RWPE1 (cell line): ENCODE measurements at regions not wholly inside any gene's neighbourhood (a gene's known extent, or its start where the extent isn't known, plus 50 kb on each side); places are given as distances from the start of the nearest gene placed in this dataset.

Experiments
- CTCF ChIA-PET: fragments of 350-600 bp; sonication (Branson Sonifier 250); formaldehyde crosslinking; extraction: SDS; loops from one replicate; lab custom pipeline; 2021; lab: Yijun Ruan, JAX
- POLR2A ChIA-PET: fragments of 400-600 bp; formaldehyde crosslinking; extraction: SDS; loops from one replicate; lab custom pipeline; 2020; ENCODE audit warnings: antibody characterized with exemption; ENCODE audit not compliant: low non-redundant PET; lab: Yijun Ruan, JAX
- DNase-seq: peaks from one replicate; pipeline ENCODE4 v3.0.0; 2012; ENCODE audit warnings: low spot score
- H3K27ac ChIP-seq: fragments of 450-650 bp; 2 replicates; pipeline ENCODE4 v1.5.1; 2017
- TF ChIP-seq, protein P1 (sequence below): fragments of 450-650 bp; conservative IDR thresholded peaks from 2 replicates; pipeline ENCODE4 v1.5.1; 2017; ENCODE audit warnings: low read depth, mild to moderate bottlenecking

DNA sequence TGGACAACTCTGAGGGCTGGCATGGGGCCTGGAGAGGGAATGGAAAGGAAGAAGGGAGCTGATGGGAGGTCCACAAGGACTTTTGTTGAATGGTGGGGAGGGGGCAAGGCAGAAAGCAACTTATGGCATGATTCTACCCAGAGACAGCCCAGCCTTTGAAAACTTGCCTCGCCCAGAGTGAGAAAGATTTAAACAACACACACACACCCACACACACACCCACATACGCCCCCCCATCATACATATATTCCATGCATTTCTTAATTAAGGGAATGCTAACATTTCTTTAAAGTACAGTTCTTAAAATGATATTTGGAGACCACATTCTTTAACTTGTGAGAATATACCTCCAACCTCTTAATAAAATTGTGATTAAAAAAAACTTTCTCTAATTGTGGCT is 115.4 kb upstream of the F3 start:
- ChIA-PET CTCF (no interaction called here), POLR2A (no interaction called here)
- DNase-seq = no peak
- no peak overlapping the region for H3K27ac ChIP-seq
- TF ChIP-seq, protein P1, sequence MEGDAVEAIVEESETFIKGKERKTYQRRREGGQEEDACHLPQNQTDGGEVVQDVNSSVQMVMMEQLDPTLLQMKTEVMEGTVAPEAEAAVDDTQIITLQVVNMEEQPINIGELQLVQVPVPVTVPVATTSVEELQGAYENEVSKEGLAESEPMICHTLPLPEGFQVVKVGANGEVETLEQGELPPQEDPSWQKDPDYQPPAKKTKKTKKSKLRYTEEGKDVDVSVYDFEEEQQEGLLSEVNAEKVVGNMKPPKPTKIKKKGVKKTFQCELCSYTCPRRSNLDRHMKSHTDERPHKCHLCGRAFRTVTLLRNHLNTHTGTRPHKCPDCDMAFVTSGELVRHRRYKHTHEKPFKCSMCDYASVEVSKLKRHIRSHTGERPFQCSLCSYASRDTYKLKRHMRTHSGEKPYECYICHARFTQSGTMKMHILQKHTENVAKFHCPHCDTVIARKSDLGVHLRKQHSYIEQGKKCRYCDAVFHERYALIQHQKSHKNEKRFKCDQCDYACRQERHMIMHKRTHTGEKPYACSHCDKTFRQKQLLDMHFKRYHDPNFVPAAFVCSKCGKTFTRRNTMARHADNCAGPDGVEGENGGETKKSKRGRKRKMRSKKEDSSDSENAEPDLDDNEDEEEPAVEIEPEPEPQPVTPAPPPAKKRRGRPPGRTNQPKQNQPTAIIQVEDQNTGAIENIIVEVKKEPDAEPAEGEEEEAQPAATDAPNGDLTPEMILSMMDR = no peak

DNA sequence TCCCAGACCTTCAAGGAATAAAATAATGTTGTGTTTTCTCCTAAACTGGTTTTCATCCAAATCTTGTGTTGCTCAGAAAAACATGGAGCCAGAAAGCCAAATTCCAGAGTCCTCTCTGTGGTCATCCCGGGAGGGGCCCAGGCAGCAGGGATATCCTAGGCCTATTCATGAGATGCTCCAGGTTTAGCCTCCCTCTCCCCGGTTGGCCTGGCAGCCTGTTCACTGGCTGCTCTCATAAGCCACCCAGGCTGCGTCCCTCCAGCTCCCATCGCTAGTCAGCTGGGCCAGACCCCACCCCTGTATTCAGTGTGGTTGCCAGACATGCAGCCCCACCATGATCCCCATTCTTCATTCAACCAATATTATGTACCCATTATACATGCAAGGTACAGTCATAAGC is 113.4 kb upstream of the F3 start:
- POLR2A ChIA-PET = no interaction called here
- no peak overlapping the region for H3K27ac ChIP-seq
- no peak for DNase-seq
- CTCF ChIA-PET = no interaction called here
- TF ChIP-seq, protein P1 = no peak

DNA sequence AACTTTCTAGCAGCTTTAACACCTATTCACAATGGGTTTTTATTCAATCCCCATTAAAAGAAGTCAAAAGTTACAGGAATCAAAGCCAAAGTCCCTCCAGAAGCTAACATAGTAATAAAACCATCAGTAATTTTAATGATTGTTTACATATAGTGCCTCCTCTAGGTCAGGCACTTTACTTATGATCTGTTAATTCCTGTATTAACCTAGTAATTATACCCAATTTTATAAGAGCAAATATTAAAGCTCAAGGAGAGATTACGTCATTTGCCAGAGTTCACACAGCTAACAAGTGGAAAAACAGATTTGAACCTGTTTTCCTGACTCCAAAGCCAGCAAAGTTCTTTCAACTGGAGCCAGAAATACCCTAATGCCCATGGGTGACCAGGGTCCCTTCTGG is 112.9 kb upstream of the F3 start:
- TF ChIP-seq, protein P1 = no peak
- POLR2A ChIA-PET = no interaction called here
- CTCF ChIA-PET = no interaction called here
- DNase-seq = no peak
- no peak overlapping the region for H3K27ac ChIP-seq

DNA sequence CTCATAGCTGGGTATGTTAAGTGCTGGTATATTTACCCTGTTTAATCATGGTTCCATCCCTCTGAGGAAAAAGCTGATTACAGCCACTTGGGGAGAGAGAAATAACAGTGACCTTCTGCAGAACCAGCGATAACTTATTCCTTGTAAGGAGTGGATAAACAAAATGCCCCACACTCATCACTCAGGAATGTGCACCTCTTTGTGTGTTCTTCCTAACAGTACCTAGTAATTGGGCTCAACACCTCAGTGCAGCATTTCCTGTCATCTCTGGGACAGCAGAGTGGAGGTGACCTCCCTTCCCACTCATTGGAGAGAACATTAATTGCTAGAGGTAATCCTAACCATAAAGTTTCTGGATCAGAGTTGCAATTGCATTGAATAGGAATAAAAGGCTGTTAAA is 112.5 kb upstream of the F3 start:
- TF ChIP-seq, protein P1 = no peak
- H3K27ac ChIP-seq = peak overlapping the region; percentile 50
- ChIA-PET CTCF (interaction anchor here (0.8 kb wide), 1 partner anchor 19 kb away, joined by 3 read pairs; no protein-coding TSS in a partner anchor), POLR2A (no interaction called here)
- DNase-seq = peak; percentile 68

DNA sequence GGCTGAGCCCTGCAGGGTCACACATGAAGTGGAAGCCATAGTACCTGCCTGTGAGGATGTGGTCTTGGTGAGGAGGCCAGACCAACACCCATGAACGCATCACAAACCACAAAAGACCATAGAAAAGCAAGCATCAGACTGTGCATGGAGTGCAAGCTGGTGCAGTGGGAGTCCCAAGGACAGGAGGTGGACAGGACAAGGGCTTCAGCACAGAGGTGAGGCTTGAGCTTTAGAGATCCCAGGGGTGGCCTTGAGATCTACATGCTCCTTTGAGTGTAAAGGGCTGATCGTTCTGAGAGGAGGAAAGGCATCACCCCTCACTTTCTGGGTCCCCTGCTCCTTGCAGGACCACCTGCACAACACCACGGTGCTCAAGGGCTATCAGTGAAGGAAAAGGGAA is 111.9 kb upstream of the F3 start:
- TF ChIP-seq, protein P1 = no peak
- no peak for DNase-seq
- ChIA-PET CTCF (interaction anchor here (0.8 kb wide), 1 partner anchor 19 kb away, joined by 3 read pairs; no protein-coding TSS in a partner anchor), POLR2A (no interaction called here)
- H3K27ac ChIP-seq = peak overlapping the region; percentile 50

DNA sequence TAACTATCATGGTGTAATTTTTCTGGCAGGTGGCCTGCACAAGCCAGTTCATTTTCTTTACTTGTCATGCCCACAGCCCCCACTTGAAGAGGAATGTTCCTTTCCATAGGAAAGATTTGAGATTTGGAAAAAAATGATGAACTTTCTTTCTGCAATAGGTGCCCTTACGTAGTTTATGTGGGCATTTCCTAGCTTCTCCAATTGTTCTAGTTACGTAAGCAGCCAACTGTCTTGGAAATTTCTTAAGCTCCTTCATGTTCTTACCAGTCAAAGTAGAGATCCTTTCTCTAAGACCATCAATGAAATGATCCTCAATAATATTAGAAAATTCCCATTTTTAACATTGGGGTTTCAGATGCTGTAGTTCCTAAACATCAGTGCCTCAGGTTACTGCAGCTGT is 109.5 kb upstream of the F3 start:
- CTCF ChIA-PET = no interaction called here
- no peak overlapping the region for H3K27ac ChIP-seq
- POLR2A ChIA-PET = no interaction called here
- no peak for DNase-seq
- TF ChIP-seq, protein P1 = no peak

DNA sequence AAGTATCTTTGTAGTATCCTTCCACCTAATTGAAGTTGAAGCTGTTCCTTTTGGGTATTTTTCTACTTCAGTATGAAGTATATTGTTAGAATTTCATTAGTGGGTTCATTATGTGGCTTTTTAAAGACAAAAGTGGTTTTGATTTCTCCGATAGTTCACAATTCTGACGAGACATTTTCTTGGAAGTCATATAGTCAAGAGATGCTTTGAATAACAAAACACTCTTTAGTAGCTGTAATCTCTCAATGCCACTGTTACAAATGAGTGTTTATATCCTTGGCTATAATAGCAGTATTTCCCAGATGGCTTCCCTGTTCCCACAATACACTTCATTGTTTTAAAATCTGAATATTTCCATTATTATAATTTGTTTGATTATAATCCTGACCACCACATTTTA is 108.7 kb upstream of the F3 start:
- CTCF ChIA-PET = no interaction called here
- TF ChIP-seq, protein P1 = no peak
- POLR2A ChIA-PET = no interaction called here
- DNase-seq = no peak
- H3K27ac ChIP-seq = no peak overlapping the region
